A549 (cell line): ENCODE measurements at regions not wholly inside any gene's neighbourhood (a gene's known extent, or its start where the extent isn't known, plus 50 kb on each side); places are given as distances from the start of the nearest gene placed in this dataset.

ENCODE experiments used
- ATAC-seq, 2 experiments: fragments of 200-7000 bp in 1 of 2; fragments of >200 bp in 1 of 2; cut with Nextera tagmentation in 1 of 2; cut with Tn5 transposase in 1 of 2; 3 replicates each; pipeline versions ENCODE4 v1.8.0 to v1.9.1; 2018 to 2020; ENCODE audit warnings: mild to moderate bottlenecking in 1 of 2, moderate library complexity in 1 of 2
- CTCF ChIA-PET: fragments of 300-600 bp; sonication (Branson Sonifier 250); formaldehyde crosslinking; extraction: SDS; loops from one replicate; lab custom pipeline; 2021; ENCODE audit warnings: antibody characterized with exemption, inconsistent platforms; lab: Yijun Ruan, JAX
- POLR2A ChIA-PET: fragments of 350-600 bp; formaldehyde crosslinking; extraction: SDS; loops from one replicate; lab custom pipeline; 2021; ENCODE audit warnings: antibody characterized with exemption, inconsistent platforms; lab: Yijun Ruan, JAX
- DNase-seq, 2 experiments: peaks; one replicate each; pipeline versions ENCODE4 v3.0.0 to v3.0.0-alpha.2; 2011 to 2016; ENCODE audit warnings: low read depth in 1 of 2, low spot score in 1 of 2
- FAIRE-seq: peaks from 2 replicates; lab custom pipeline; 2011; peaks lifted over from hg19 to GRCh38; lab: Jason Lieb, UNC
- H3K27ac ChIP-seq, 2 experiments: fragments of >200 bp; sonication (Bioruptor Twin); formaldehyde crosslinking; 3 replicates each; pipeline ENCODE4 v1.5.1; 2016 to 2017
- H3K4me1 ChIP-seq: fragments of >200 bp; sonication (Bioruptor Twin); formaldehyde crosslinking; 3 replicates; pipeline ENCODE4 v1.6.1; 2016
- H3K4me2 ChIP-seq: fragments of >200 bp; sonication (Bioruptor Twin); formaldehyde crosslinking; 3 replicates; pipeline ENCODE4 v1.6.1; 2016
- H3K4me3 ChIP-seq: fragments of >200 bp; sonication (Bioruptor Twin); formaldehyde crosslinking; 3 replicates; pipeline ENCODE4 v1.5.1; 2016
- H3K9me3 ChIP-seq: fragments of >200 bp; sonication (Bioruptor Twin); formaldehyde crosslinking; 3 replicates; pipeline ENCODE4 v1.6.1; 2016
- BHLHE40 ChIP-seq: IDR thresholded peaks from 2 replicates; pipeline ENCODE4 v1.6.1; 2012; ENCODE audit warnings: low read depth, low read length, inconsistent platforms
- EHMT2 ChIP-seq: fragments of 200-600 bp; sonication (generic); IDR thresholded peaks from 2 replicates; pipeline ENCODE4 v1.6.1; 2016; ENCODE audit warnings: antibody characterized with exemption, low read depth, mild to moderate bottlenecking, moderate library complexity
- FOSB ChIP-seq: fragments of 250-450 bp; sonication (Bioruptor Pico); IDR thresholded peaks from 2 replicates; pipeline ENCODE4 v1.5.0; 2020; ENCODE audit warnings: mild to moderate bottlenecking, moderate library complexity
- HDAC2 ChIP-seq: fragments of 200-600 bp; sonication (generic); IDR thresholded peaks from 2 replicates; pipeline ENCODE4 v1.6.1; 2016
- HEYL ChIP-seq: fragments of 250-450 bp; sonication (Bioruptor Pico); IDR thresholded peaks from 2 replicates; pipeline ENCODE4 v1.8.0; 2021; ENCODE audit warnings: mild to moderate bottlenecking, moderate library complexity
- HOXA7 ChIP-seq: fragments of 250-450 bp; sonication (Bioruptor Pico); IDR thresholded peaks from 2 replicates; pipeline ENCODE4 v1.5.0; 2020; ENCODE audit warnings: mild to moderate bottlenecking, moderate library complexity
- HOXB13 ChIP-seq: fragments of 250-450 bp; sonication (Bioruptor Pico); IDR thresholded peaks from 2 replicates; pipeline ENCODE4 v1.5.0; 2020; ENCODE audit warnings: low read depth, mild to moderate bottlenecking, moderate library complexity
- JUN ChIP-seq, 2 experiments: fragments of >200 bp; sonication (Bioruptor Twin); formaldehyde crosslinking; IDR thresholded peaks; 2 replicates in 1 of 2; 3 replicates in 1 of 2; pipeline ENCODE4 v1.6.1; 2016 to 2017
- KDM5A ChIP-seq: fragments of 200-600 bp; sonication (generic); IDR thresholded peaks from 2 replicates; pipeline ENCODE4 v1.6.1; 2016; ENCODE audit warnings: antibody characterized with exemption, mild to moderate bottlenecking
- MYC ChIP-seq: IDR thresholded peaks from 2 replicates; pipeline ENCODE4 v1.6.1; 2012; ENCODE audit warnings: mild to moderate bottlenecking, inconsistent platforms, low read length, improper control_type of control experiment, borderline replicate concordance
- NFE2L2 ChIP-seq: fragments of 150-350 bp; conservative IDR thresholded peaks from 2 replicates; pipeline ENCODE4 v1.6.1; 2014; ENCODE audit warnings: low read length
- NPAS2 ChIP-seq: fragments of 250-450 bp; sonication (Bioruptor Pico); IDR thresholded peaks from 2 replicates; pipeline ENCODE4 v1.8.0; 2022; ENCODE audit warnings: mild to moderate bottlenecking, moderate library complexity, borderline replicate concordance
- POLR2A ChIP-seq: IDR thresholded peaks from 2 replicates; pipeline ENCODE4 v1.6.1; 2012; ENCODE audit warnings: mild to moderate bottlenecking, low read length
- RAD21 ChIP-seq, 2 experiments: fragments of >200 bp in 1 of 2; sonication (Bioruptor Twin) in 1 of 2; formaldehyde crosslinking in 1 of 2; IDR thresholded peaks in 1 of 2; conservative IDR thresholded peaks in 1 of 2; 2 replicates in 1 of 2; 3 replicates in 1 of 2; pipeline ENCODE4 v1.6.1; 2012 to 2018; ENCODE audit warnings: inconsistent platforms in 1 of 2
- RFX5 ChIP-seq: fragments of 450-650 bp; IDR thresholded peaks from 2 replicates; pipeline ENCODE4 v1.7.1; 2014; ENCODE audit warnings: antibody characterized with exemption, mild to moderate bottlenecking, moderate library complexity
- SMC3 ChIP-seq: fragments of >200 bp; sonication (Bioruptor Twin); formaldehyde crosslinking; IDR thresholded peaks from 3 replicates; pipeline ENCODE4 v1.6.1; 2018; ENCODE audit warnings: inconsistent platforms
- TP53 ChIP-seq: fragments of 250-450 bp; sonication (Bioruptor Pico); IDR thresholded peaks from 2 replicates; pipeline ENCODE4 v1.5.0; 2021; ENCODE audit warnings: mild to moderate bottlenecking, moderate library complexity
- ZNF302 ChIP-seq: fragments of 250-450 bp; sonication (Bioruptor Pico); IDR thresholded peaks from 2 replicates; pipeline ENCODE4 v1.9.0; 2021; ENCODE audit warnings: inconsistent platforms, mild to moderate bottlenecking, moderate library complexity
- ZSCAN20 ChIP-seq: fragments of 250-450 bp; sonication (Bioruptor Pico); IDR thresholded peaks from 2 replicates; pipeline ENCODE4 v1.8.0; 2022; ENCODE audit warnings: mild to moderate bottlenecking, moderate library complexity
- WGBS: methylation state at CpG from one replicate; pipeline ENCODE4 v1.1.6; 2017; ENCODE audit errors: missing lambda C conversion rate; 5-methylcytosine and 5-hydroxymethylcytosine counted together
- TF ChIP-seq, protein P1 (sequence below): fragments of >200 bp; sonication (Bioruptor Twin); formaldehyde crosslinking; IDR thresholded peaks from 2 replicates; pipeline ENCODE4 v1.6.1; 2016
- TF ChIP-seq, protein P2 (sequence below): fragments of >200 bp; sonication (Bioruptor Twin); formaldehyde crosslinking; IDR thresholded peaks from 3 replicates; pipeline ENCODE4 v1.5.1; 2016
- TF ChIP-seq, protein P3 (sequence below): IDR thresholded peaks from 2 replicates; pipeline ENCODE4 v1.6.1; 2012
- TF ChIP-seq, protein P4 (sequence below): IDR thresholded peaks from 2 replicates; pipeline ENCODE4 v1.6.1; 2012; ENCODE audit warnings: low read depth, borderline replicate concordance
- TF ChIP-seq, protein P5 (sequence below): IDR thresholded peaks from 2 replicates; pipeline ENCODE4 v1.6.1; 2012
- TF ChIP-seq, protein P6 (sequence below): fragments of 200-600 bp; sonication (generic); IDR thresholded peaks from 2 replicates; pipeline ENCODE4 v1.6.1; 2016; ENCODE audit warnings: antibody characterized with exemption, mild to moderate bottlenecking, moderate library complexity

DNA sequence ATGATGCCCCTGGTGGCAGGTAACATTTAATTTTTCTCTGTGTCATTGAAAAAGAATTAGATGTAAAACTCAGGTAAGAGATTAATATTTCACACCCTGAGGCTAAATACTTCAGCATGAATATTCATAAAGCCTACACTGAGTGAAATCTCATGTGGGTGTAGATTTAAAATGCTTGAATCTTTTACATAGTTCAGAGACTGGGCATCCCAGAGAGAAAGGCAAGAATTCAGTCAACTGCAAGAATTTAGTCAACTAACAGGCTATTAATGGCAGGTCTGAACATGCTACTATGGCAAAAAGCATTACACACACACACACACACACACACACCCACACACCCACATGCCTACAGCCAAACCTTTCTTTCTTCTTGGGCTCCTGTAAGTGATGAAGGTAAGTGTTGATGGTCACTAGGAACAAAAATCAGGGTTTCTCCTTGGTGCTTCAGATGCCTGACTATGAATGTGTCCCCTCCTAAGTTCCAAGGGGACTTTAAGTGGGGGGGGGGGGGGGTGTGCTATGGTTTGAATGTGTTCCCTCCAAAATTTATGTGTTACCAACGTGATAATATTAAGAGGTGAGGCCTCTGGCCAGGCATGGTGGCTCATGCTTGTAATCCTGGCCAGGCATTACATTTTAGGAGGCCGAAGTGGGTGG, 63.7 kb upstream of the PSMD7 start:
- H3K27ac ChIP-seq = no peak overlapping the region
- no peaks in the 10 kb centered on the region for H3K4me1 ChIP-seq
- ChIA-PET POLR2A (no interaction called here), CTCF (no interaction called here)
- H3K9me3 ChIP-seq = no peaks in the 10 kb centered on the region
- no peak overlapping the region for H3K4me2 ChIP-seq
- DNase-seq (no peak), FAIRE-seq (no peak), ATAC-seq (no peak)
- H3K4me3 ChIP-seq = no peak overlapping the region
- WGBS = 0% methylated on average over 2 of the region's 2 CpGs
- TF ChIP-seq KDM5A = no peak
- no peak for TF ChIP-seq ZSCAN20
- TF ChIP-seq BHLHE40 = no peak
- TF ChIP-seq, protein P1, sequence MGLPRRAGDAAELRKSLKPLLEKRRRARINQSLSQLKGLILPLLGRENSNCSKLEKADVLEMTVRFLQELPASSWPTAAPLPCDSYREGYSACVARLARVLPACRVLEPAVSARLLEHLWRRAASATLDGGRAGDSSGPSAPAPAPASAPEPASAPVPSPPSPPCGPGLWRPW = no peak
- no peak for TF ChIP-seq SMC3
- TF ChIP-seq RAD21 (conservative IDR thresholded peaks at IDR 0.05 in 1 of 2, IDR thresholded peaks at IDR 0.05 in 1 of 2) = no peak
- TF ChIP-seq, protein P2, sequence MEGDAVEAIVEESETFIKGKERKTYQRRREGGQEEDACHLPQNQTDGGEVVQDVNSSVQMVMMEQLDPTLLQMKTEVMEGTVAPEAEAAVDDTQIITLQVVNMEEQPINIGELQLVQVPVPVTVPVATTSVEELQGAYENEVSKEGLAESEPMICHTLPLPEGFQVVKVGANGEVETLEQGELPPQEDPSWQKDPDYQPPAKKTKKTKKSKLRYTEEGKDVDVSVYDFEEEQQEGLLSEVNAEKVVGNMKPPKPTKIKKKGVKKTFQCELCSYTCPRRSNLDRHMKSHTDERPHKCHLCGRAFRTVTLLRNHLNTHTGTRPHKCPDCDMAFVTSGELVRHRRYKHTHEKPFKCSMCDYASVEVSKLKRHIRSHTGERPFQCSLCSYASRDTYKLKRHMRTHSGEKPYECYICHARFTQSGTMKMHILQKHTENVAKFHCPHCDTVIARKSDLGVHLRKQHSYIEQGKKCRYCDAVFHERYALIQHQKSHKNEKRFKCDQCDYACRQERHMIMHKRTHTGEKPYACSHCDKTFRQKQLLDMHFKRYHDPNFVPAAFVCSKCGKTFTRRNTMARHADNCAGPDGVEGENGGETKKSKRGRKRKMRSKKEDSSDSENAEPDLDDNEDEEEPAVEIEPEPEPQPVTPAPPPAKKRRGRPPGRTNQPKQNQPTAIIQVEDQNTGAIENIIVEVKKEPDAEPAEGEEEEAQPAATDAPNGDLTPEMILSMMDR = no peak
- no peak for TF ChIP-seq ZNF302 (CRISPR knock-in tag)
- TF ChIP-seq, protein P3, sequence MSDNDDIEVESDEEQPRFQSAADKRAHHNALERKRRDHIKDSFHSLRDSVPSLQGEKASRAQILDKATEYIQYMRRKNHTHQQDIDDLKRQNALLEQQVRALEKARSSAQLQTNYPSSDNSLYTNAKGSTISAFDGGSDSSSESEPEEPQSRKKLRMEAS = no peak
- TF ChIP-seq NPAS2 (CRISPR knock-in tag) = no peak
- TF ChIP-seq JUN (IDR thresholded peaks at IDR 0.05) = no peak
- no peak for TF ChIP-seq FOSB (CRISPR knock-in tag)
- TF ChIP-seq HOXB13 (CRISPR knock-in tag) = no peak
- TF ChIP-seq HEYL (CRISPR knock-in tag) = no peak
- no peak for TF ChIP-seq HOXA7 (CRISPR knock-in tag)
- TF ChIP-seq, protein P4, sequence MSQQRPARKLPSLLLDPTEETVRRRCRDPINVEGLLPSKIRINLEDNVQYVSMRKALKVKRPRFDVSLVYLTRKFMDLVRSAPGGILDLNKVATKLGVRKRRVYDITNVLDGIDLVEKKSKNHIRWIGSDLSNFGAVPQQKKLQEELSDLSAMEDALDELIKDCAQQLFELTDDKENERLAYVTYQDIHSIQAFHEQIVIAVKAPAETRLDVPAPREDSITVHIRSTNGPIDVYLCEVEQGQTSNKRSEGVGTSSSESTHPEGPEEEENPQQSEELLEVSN = no peak

DNA sequence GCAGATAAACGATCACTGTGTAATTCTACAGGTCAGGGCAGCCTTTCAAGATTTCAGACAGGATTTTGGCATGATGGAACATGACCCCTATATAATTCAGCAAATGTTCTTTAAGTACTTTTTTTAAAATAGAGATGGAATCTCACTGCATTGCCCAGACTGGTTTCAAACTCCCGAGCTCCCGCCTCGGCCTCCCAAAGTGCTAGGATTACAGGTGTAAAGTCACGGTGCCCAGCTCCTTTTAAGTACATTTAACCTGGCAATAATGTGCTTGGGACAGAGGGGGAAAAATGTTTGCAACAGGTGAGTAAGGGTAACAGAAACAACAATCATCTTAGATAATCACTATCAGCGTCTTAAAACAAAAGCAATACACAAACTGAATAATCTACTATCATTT, 66.5 kb upstream of the PSMD7 start:
- ATAC-seq (no peak), DNase-seq (no peak), FAIRE-seq (no peak)
- H3K27ac ChIP-seq = no peak overlapping the region
- H3K9me3 ChIP-seq = no peaks in the 10 kb centered on the region
- no peak for TF ChIP-seq HOXB13 (CRISPR knock-in tag)
- ChIA-PET POLR2A (no interaction called here), CTCF (no interaction called here)
- no peak overlapping the region for H3K4me2 ChIP-seq
- no peaks in the 10 kb centered on the region for H3K4me1 ChIP-seq
- no peak overlapping the region for H3K4me3 ChIP-seq
- 33% methylated on average over 6 of the region's 6 CpGs for whole genome bisulfite sequencing

DNA sequence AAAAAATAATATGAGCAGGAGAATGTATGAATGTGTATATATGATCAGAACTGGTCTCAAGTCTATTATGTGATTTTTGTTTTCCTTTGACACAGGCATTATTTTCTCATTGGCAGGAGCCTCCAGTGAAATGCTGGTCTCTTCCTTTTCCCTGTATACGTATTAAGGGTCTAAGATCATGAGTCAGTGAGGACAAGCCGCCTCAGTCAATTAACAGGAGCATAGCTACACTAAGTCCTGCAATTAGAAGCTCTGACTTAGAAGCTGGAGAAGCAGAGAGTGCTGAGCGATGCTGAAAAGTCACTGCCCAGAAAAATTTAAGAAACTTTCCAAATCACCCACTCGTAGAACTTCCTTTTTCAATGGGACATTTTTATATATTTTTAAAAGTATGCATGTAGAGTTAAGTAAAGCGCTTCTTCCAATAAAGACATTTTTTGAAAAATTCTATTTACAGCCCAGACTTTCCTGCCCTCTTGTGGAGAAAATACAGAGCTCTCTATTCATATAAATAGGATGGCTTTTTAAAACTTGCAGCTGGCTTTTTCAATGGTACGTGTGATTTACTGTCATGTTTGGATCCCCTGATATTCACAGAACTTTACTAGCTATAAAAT, 70.2 kb upstream of the PSMD7 start:
- H3K4me3 ChIP-seq = no peak overlapping the region
- WGBS = 28% methylated on average over 6 of the region's 6 CpGs
- no peak overlapping the region for H3K27ac ChIP-seq
- DNase-seq (peak in 1 of 2 experiments; percentile 10), FAIRE-seq (no peak), ATAC-seq (peak in 1 of 2 experiments; percentile 45; a peak in 2 of 6 replicates)
- no peaks in the 10 kb centered on the region for H3K4me1 ChIP-seq
- ChIA-PET POLR2A (no interaction called here), CTCF (interaction anchor here (0.5 to 3.5 kb wide), 10 partner anchors 8 to 348 kb away, joined by 3 to 15 read pairs (median 3); no protein-coding TSS in a partner anchor)
- H3K9me3 ChIP-seq = no peaks in the 10 kb centered on the region
- no peak overlapping the region for H3K4me2 ChIP-seq
- TF ChIP-seq RAD21 (conservative IDR thresholded peaks at IDR 0.05 in 1 of 2, IDR thresholded peaks at IDR 0.05 in 1 of 2) = peak; percentile 42 to 48; a peak in 4 of 5 replicates
- peak; percentile 25; the same call in 1 of the 3 replicates for TF ChIP-seq SMC3
- TF ChIP-seq HDAC2 = no peak
- TF ChIP-seq RFX5 = no peak
- TF ChIP-seq, protein P1 = no peak
- TF ChIP-seq POLR2A = no peak
- TF ChIP-seq, protein P5, sequence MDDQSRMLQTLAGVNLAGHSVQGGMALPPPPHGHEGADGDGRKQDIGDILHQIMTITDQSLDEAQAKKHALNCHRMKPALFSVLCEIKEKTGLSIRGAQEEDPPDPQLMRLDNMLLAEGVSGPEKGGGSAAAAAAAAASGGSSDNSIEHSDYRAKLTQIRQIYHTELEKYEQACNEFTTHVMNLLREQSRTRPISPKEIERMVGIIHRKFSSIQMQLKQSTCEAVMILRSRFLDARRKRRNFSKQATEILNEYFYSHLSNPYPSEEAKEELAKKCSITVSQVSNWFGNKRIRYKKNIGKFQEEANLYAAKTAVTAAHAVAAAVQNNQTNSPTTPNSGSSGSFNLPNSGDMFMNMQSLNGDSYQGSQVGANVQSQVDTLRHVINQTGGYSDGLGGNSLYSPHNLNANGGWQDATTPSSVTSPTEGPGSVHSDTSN = no peak
- no peak for TF ChIP-seq NFE2L2
- TF ChIP-seq MYC = no peak
- TF ChIP-seq, protein P6, sequence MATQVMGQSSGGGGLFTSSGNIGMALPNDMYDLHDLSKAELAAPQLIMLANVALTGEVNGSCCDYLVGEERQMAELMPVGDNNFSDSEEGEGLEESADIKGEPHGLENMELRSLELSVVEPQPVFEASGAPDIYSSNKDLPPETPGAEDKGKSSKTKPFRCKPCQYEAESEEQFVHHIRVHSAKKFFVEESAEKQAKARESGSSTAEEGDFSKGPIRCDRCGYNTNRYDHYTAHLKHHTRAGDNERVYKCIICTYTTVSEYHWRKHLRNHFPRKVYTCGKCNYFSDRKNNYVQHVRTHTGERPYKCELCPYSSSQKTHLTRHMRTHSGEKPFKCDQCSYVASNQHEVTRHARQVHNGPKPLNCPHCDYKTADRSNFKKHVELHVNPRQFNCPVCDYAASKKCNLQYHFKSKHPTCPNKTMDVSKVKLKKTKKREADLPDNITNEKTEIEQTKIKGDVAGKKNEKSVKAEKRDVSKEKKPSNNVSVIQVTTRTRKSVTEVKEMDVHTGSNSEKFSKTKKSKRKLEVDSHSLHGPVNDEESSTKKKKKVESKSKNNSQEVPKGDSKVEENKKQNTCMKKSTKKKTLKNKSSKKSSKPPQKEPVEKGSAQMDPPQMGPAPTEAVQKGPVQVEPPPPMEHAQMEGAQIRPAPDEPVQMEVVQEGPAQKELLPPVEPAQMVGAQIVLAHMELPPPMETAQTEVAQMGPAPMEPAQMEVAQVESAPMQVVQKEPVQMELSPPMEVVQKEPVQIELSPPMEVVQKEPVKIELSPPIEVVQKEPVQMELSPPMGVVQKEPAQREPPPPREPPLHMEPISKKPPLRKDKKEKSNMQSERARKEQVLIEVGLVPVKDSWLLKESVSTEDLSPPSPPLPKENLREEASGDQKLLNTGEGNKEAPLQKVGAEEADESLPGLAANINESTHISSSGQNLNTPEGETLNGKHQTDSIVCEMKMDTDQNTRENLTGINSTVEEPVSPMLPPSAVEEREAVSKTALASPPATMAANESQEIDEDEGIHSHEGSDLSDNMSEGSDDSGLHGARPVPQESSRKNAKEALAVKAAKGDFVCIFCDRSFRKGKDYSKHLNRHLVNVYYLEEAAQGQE = no peak
- no peak for TF ChIP-seq EHMT2
- TF ChIP-seq TP53 (CRISPR knock-in tag) = no peak
